ENCODE measurements at regions not wholly inside any gene's neighbourhood (a gene's known extent, or its start where the extent isn't known, plus 50 kb on each side); places are given as distances from the start of the nearest gene placed in this dataset.

GRCh38 chrX:39514801-39515200 lies 583.0 kb downstream of the BCOR start:
- no peak overlapping the region for H3K27ac ChIP-seq (ENCODE audit: low read length)
- H3K9me3 ChIP-seq (ENCODE audit: insufficient read depth, low read length), result no peaks in the 10 kb centered on the region
- no peaks in the 10 kb centered on the region for H3K79me2 ChIP-seq (ENCODE audit: low read length)
- no peaks in the 10 kb centered on the region for H4K20me1 ChIP-seq (ENCODE audit: insufficient read depth, low read length)
- H3K27me3 ChIP-seq (ENCODE audit: low read depth, low read length), result no peaks in the 10 kb centered on the region
- H3K4me1 ChIP-seq (ENCODE audit: low read length), result no peaks in the 10 kb centered on the region
- TF ChIP-seq EZH2phosphoT487 (IDR thresholded peaks at IDR 0.05; ENCODE audit: low read depth) (no peak), CTCF (IDR thresholded peaks at IDR 0.05; ENCODE audit: low read depth, low read length) (no peak)
- no peak overlapping the region for H3K4me3 ChIP-seq (ENCODE audit: low read length)
- no peaks in the 10 kb centered on the region for H3K36me3 ChIP-seq (replicated peaks; ENCODE audit: low read depth, low read length)
- no peak overlapping the region for H3K9ac ChIP-seq (ENCODE audit: low read length)
- H2AFZ ChIP-seq (ENCODE audit: low read depth, low read length), result no peak overlapping the region
- H3K4me2 ChIP-seq (ENCODE audit: low read length), result no peak overlapping the region

GRCh38 chrX:39516427-39516841 lies 581.3 kb downstream of the BCOR start:
- H3K9ac ChIP-seq (ENCODE audit: low read length), result no peak overlapping the region
- H3K36me3 ChIP-seq (replicated peaks; ENCODE audit: low read depth, low read length), result no peaks in the 10 kb centered on the region
- no peak overlapping the region for H3K4me3 ChIP-seq (ENCODE audit: low read length)

GRCh38 chrX:39518476-39519029 lies 579.2 kb downstream of the BCOR start:
- H3K9ac ChIP-seq (ENCODE audit: low read length), result no peak overlapping the region
- H4K20me1 ChIP-seq (ENCODE audit: insufficient read depth, low read length), result no peaks in the 10 kb centered on the region
- H3K4me3 ChIP-seq (ENCODE audit: low read length), result no peak overlapping the region
- H3K79me2 ChIP-seq (ENCODE audit: low read length), result no peaks in the 10 kb centered on the region
- TF ChIP-seq CTCF (IDR thresholded peaks at IDR 0.05; ENCODE audit: low read depth, low read length), result no peak
- no peak overlapping the region for H3K4me2 ChIP-seq (ENCODE audit: low read length)
- no peaks in the 10 kb centered on the region for H3K4me1 ChIP-seq (ENCODE audit: low read length)
- no peak overlapping the region for H3K27ac ChIP-seq (ENCODE audit: low read length)
- no peaks in the 10 kb centered on the region for H3K27me3 ChIP-seq (ENCODE audit: low read depth, low read length)
- no peak overlapping the region for H2AFZ ChIP-seq (ENCODE audit: low read depth, low read length)
- no peaks in the 10 kb centered on the region for H3K36me3 ChIP-seq (replicated peaks; ENCODE audit: low read depth, low read length)
- no peaks in the 10 kb centered on the region for H3K9me3 ChIP-seq (ENCODE audit: insufficient read depth, low read length)

More at GRCh38 chrX:39516427-39516841, 581.3 kb downstream of the BCOR start:
- no peak overlapping the region for H3K4me2 ChIP-seq (ENCODE audit: low read length)
- TF ChIP-seq EZH2phosphoT487 (IDR thresholded peaks at IDR 0.05; ENCODE audit: low read depth), result no peak
- no peak for TF ChIP-seq CTCF (IDR thresholded peaks at IDR 0.05; ENCODE audit: low read depth, low read length)
- no peaks in the 10 kb centered on the region for H3K27me3 ChIP-seq (ENCODE audit: low read depth, low read length)
- no peaks in the 10 kb centered on the region for H4K20me1 ChIP-seq (ENCODE audit: insufficient read depth, low read length)
- no peak overlapping the region for H2AFZ ChIP-seq (ENCODE audit: low read depth, low read length)
- H3K27ac ChIP-seq (ENCODE audit: low read length), result no peak overlapping the region
- H3K9me3 ChIP-seq (ENCODE audit: insufficient read depth, low read length), result no peaks in the 10 kb centered on the region
- no peaks in the 10 kb centered on the region for H3K79me2 ChIP-seq (ENCODE audit: low read length)
- H3K4me1 ChIP-seq (ENCODE audit: low read length), result no peaks in the 10 kb centered on the region

GRCh38 chrX:39519030-39519488 lies 578.7 kb downstream of the BCOR start:
- H3K27ac ChIP-seq (ENCODE audit: low read length), result no peak overlapping the region
- no peak overlapping the region for H2AFZ ChIP-seq (ENCODE audit: low read depth, low read length)
- H3K9me3 ChIP-seq (ENCODE audit: insufficient read depth, low read length), result no peaks in the 10 kb centered on the region
- H4K20me1 ChIP-seq (ENCODE audit: insufficient read depth, low read length), result no peaks in the 10 kb centered on the region
- no peak overlapping the region for H3K9ac ChIP-seq (ENCODE audit: low read length)
- H3K4me1 ChIP-seq (ENCODE audit: low read length), result no peaks in the 10 kb centered on the region
- no peak overlapping the region for H3K4me2 ChIP-seq (ENCODE audit: low read length)
- no peaks in the 10 kb centered on the region for H3K36me3 ChIP-seq (replicated peaks; ENCODE audit: low read depth, low read length)
- H3K79me2 ChIP-seq (ENCODE audit: low read length), result no peaks in the 10 kb centered on the region
- no peak overlapping the region for H3K4me3 ChIP-seq (ENCODE audit: low read length)
- TF ChIP-seq EZH2phosphoT487 (IDR thresholded peaks at IDR 0.05; ENCODE audit: low read depth) (no peak), CTCF (IDR thresholded peaks at IDR 0.05; ENCODE audit: low read depth, low read length) (no peak)
- no peaks in the 10 kb centered on the region for H3K27me3 ChIP-seq (ENCODE audit: low read depth, low read length)

Measured in OCI-LY3 (cell line).